ENCODE measurements at regions not wholly inside any gene's neighbourhood (a gene's known extent, or its start where the extent isn't known, plus 50 kb on each side); places are given as distances from the start of the nearest gene placed in this dataset.

DNA sequence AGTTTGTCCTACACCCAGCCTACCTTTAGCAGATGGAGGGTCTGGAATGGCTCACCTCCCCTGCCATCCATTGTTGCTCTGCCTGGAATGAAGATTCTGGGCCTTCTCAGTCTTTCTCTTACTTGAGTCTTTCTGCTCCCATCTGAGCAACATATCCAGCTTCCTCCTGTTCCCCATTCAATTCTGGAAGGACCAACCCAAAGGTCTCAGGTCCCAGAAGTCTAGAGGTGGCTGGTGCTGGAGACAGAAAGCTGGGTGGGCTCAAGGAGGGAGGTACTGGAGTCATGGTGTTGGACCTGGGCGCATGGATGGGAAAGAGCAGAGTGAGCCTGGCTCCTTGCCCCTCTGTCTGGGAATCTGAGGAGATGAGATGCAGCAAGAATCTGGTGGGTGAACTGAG is 93.5 kb upstream of the SIX3 start:
- H3K27ac ChIP-seq, result no peak overlapping the region
- TF ChIP-seq, protein P1, sequence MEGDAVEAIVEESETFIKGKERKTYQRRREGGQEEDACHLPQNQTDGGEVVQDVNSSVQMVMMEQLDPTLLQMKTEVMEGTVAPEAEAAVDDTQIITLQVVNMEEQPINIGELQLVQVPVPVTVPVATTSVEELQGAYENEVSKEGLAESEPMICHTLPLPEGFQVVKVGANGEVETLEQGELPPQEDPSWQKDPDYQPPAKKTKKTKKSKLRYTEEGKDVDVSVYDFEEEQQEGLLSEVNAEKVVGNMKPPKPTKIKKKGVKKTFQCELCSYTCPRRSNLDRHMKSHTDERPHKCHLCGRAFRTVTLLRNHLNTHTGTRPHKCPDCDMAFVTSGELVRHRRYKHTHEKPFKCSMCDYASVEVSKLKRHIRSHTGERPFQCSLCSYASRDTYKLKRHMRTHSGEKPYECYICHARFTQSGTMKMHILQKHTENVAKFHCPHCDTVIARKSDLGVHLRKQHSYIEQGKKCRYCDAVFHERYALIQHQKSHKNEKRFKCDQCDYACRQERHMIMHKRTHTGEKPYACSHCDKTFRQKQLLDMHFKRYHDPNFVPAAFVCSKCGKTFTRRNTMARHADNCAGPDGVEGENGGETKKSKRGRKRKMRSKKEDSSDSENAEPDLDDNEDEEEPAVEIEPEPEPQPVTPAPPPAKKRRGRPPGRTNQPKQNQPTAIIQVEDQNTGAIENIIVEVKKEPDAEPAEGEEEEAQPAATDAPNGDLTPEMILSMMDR (conservative IDR thresholded peaks at IDR 0.05), result no peak

DNA sequence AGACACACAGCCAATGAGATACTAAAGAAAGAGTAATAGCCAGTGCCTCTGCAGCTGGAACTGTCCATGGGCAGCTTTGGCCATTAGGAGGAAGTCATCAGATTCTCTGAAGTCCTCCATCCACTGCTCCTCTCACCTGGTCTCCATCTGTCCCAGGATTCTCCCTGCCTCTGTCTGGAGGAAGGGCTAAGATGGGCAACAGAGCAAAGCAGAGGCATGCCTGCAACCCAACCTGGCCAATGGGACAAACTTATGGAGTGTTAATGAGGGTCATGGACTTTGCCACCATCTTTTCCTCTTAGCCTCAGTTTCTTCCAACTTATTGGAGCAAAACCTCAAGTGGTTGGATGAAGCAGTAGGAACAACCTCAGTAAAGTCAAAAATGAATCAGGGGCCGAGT is 91.5 kb upstream of the SIX3 start:
- TF ChIP-seq, protein P1 (conservative IDR thresholded peaks at IDR 0.05), result no peak
- no peak overlapping the region for H3K27ac ChIP-seq

DNA sequence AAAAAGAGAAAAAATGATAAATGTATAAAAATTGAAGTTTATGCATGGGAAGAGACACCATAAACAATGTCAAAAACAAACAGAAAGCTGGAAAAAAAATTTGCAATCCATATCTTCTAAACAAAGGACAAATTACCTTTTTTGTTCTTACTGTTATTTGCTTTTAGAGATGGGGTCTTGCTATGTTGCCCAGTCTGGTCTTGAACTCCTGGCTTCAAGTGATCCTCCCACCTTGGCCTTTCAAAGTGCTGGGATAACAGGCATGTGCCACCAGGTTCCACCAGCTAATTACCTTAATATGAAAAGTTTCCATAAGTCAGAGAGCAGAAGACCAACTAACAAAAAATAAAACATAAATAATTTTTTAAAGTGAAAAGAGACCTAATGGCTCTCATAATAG is 90.0 kb upstream of the SIX3 start:
- H3K27ac ChIP-seq, result no peak overlapping the region
- TF ChIP-seq, protein P1 (conservative IDR thresholded peaks at IDR 0.05), result no peak

DNA sequence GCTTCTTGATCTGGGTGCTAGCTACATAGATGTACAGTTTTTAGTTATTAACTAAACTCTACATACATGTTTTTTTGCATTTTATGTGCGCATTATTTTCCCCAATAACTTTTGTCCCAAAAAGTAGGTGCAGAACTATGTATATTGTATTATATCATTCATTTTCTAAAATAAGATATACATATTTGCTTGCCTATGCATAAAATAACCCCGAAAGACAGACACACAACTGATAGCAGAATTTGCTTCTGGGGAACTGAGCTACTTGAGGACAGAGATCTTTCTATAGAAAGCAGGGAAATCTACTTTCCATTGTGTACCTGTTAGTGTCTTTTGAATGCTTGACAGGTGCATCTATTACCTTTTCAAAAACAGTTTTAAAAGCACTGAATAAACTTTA is 88.9 kb upstream of the SIX3 start:
- TF ChIP-seq, protein P1 (conservative IDR thresholded peaks at IDR 0.05), result no peak

DNA sequence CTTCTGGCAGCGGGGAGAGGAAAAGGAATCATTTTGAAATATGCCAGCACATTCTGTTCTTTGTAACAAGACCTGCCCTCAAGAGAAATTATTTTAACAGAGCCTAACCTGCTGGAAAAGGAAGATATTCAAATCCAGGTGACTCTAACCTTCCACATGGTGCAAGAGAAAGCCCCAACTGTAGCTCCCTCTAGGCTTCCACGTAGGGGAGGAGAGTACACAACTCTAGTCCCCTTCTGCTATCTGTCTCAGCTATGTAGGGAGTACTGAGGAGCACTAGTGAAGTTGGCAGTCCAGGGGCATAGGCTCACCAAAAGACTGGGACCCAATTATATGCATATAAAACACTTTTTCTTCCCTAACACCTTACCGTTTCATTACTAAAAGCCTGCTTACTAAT is 82.2 kb upstream of the SIX3 start:
- TF ChIP-seq, protein P1 (conservative IDR thresholded peaks at IDR 0.05), result no peak
- H3K27ac ChIP-seq, result no peak overlapping the region

More for the DNA sequence above, 88.9 kb upstream of the SIX3 start:
- no peak overlapping the region for H3K27ac ChIP-seq

DNA sequence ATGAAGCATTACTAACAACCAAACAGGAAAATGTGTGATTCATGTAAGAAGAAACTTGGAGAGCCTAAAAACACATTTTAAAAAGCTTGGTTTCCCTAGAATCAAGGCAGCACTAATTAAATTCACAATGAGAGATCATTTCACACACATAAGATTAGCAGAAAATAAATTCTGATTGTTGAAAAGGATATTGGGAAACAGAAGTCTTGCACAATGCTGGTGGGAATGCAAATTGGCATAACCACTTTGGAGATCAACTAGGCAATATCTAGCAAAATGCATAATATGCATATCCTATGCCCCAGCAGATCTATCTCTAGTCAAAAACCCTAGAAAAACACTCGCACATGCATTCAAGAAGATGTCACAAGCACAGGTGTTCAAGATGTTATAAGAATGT is 75.3 kb upstream of the SIX3 start:
- TF ChIP-seq, protein P1 (conservative IDR thresholded peaks at IDR 0.05), result no peak
- no peak overlapping the region for H3K27ac ChIP-seq

DNA sequence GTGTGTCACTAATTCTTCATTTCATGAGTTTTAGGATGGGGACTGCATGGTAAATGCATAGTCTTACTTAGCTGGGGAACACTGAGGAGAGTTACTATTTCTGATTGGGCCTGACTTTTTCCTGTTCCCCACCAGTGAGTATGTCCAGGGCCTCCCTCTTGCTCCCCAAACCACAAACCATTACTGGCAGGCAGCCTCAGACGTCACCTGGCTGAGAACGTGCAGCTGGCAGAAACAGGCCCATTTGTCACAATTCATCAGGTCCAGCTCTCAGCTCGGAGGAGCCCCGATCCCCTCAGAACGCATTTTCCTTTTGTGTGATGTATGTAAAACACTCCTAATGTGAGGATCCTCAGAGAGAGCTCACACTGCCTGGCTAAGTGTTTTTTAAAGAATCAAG is 71.7 kb upstream of the SIX3 start:
- no peak overlapping the region for H3K27ac ChIP-seq
- TF ChIP-seq, protein P1 (conservative IDR thresholded peaks at IDR 0.05), result no peak

DNA sequence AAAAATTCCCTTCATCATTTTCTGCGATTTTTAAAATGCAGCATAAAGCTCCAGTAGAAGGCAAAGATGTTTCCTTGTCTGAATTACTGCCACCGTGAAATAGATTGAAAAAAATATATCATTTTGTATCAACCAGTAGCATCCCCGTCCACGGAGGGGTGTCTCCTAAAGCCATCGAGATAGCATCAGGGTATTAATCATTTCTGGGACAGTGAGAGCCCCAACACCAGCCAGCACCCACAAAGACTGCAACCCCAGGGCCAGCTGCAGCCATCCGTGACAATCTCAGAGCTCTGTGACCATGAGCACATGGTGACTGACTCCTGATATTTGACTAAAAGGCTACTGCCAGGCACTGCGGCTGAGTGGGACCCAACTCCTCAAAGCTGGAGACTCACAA is 64.1 kb upstream of the SIX3 start:
- TF ChIP-seq, protein P1 (conservative IDR thresholded peaks at IDR 0.05), result no peak
- no peak overlapping the region for H3K27ac ChIP-seq

Data from VCaP (cell line).